GM19328 (cell line): ENCODE measurements at regions not wholly inside any gene's neighbourhood (a gene's known extent, or its start where the extent isn't known, plus 50 kb on each side); places are given as distances from the start of the nearest gene placed in this dataset.

Experiments used
- ATAC-seq: cut with Tn5 transposase; IDR thresholded peaks from one replicate; pipeline ENCODE4 v1.9.1; 2021; ENCODE audit warnings: mild to moderate bottlenecking, moderate library complexity; ENCODE audit not compliant: unreplicated experiment

GRCh38 chr5:156103155-156103885, 223.6 kb upstream of the SGCD start:
- ATAC-seq = no peak

DNA sequence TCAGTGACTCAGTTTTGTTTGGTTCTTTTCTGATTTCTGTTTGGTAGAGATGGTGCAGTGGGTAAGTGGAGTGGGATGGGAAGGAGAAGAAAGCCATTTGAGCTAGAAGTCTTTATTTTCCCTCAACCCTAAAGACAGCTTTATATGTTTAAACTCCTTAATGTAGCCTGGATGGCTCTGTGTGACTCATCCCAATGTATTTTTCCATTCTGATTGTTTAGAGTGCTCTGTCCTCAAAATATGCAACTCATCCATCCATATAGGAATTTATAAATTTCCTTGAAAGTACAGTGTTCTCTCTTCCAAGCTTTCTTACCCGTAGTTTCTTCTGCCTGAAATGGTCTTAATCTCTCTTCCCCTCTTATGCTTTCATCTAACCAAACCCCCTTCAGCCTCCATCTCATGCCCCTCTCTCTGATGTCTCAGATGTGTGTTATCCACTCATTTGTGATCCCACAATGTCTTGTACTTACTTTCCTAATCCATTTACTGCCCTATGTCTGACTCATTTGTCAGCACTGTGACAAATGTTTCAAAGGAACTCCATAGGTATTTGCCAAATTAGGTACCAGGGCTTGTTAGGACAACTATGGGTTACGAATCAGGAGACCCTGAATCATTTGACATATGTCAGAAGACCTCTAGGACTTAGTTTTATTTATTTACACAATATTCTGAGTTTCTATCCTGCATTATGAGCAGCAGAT, 217.5 kb upstream of the SGCD start:
- ATAC-seq = no peak

DNA sequence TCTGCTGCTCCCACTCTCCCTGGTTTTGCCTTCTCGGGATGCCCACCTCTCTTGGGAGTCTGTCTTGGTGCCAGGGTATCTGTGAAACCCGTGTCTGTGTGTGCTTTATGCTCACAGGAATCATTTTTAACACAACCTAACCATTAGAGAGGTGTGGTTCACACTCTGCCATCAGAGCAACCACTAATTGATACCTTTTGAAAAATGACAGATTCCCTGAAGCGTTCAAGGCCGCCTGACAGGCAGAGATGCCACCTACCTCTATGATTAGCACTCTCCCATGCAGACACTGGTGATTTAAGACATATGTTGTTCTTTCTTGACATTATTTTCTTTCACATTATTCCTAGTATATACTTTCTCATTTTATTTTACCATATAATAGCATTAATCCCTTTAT, 207.3 kb upstream of the SGCD start:
- no peak for ATAC-seq

GRCh38 chr5:156120777-156121176, 206.2 kb upstream of the SGCD start:
- no peak for ATAC-seq

DNA sequence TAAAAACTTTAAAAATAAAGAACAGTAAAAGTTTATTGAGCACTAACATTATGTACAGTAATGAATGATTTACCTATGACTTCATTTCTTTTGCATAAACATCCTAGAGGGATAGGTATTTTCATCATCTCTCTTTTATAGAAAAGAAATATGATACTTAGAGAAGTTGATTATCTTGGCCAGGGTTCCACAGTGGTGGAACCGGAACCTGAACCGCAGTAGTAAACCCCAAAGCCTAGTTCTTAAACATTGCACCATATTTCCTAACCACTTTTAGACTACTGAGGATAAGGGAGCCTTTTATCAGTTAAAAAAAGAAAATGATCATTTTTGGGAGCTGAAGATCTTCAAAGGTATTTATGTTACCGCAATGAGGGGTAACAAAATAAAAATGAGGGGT, 205.7 kb upstream of the SGCD start:
- ATAC-seq = no peak

GRCh38 chr5:156121882-156122281, 205.1 kb upstream of the SGCD start:
- ATAC-seq = no peak

DNA sequence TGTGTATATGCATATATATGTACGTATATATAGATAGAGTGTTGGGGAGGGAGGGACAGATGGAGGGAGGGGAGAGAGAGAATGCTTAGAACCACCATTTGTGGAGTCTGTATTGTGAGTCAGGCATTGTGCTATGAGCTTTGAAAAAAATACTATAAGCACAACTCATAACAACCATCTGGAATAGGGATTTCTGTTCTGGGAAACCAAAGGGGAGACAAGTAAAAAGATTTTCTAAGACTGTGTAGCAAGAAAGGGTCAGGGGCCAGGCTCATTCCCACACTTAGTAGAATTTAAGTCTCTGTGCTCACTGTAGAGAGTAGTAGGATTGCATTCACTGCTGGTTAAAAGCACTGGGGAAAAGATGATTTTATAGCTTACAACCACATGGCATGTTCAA, 202.3 kb upstream of the SGCD start:
- ATAC-seq = no peak

GRCh38 chr5:156125118-156125517, 201.8 kb upstream of the SGCD start:
- no peak for ATAC-seq

DNA sequence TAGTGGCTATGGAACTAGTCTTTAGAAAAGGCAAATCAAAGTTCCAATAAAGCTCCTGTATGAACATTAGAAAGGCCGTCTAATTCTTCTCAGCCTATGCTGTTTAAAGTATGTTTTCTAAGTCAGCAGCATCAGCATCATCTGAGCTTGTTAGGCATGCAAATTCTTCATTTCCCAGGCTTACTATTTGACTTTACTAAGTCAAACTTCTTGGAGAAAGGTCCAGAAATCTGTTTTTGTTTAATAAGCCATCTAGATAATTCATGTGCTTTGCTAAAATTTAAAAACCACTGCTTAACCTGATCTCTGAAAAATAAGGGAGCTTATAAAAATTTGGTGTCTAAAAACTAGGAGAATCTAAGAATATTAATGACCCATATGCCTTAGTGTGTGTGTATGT, 200.2 kb upstream of the SGCD start:
- no peak for ATAC-seq

GRCh38 chr5:156128026-156128425, 198.9 kb upstream of the SGCD start:
- ATAC-seq = peak; percentile 87

DNA sequence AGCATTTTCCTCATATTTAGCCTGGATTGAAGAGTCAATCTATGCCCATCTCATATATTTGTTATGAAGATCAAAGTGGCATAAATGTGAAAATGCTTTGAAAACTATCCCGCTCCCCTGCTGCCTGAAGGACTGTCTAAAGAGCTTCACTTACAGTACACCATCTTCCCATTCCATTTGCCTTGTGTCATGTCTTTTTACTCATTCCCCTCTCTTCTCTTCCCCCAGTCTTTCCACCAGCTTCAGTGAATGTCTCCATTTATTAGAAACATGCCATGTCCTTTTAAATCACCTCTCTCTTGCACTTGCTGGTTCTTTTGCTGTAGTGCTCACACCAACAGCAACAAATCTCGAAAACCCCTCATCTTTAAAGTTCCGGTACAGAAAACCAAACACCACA, 192.7 kb upstream of the SGCD start:
- no peak for ATAC-seq

DNA sequence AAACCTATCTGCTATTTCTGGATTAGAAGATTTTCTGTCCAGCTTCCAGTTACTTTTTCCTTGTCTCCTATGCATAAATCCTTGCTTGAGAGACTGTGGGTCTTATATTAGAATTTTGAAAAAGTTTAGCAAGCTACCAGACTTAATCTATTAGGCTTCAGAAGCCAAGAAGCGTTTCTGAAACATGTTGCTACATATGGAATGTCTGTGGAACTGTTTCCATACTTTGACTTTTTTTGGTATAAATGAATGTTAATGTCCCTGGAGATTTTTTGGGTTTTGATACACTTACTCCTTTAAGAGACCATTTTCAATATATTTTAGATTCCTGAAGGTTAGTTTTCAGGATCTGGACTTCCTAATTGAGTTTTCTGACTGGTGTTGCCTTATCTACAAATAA, 191.4 kb upstream of the SGCD start:
- no peak for ATAC-seq

GRCh38 chr5:156137071-156137869, 189.7 kb upstream of the SGCD start:
- no peak for ATAC-seq

- no peak for ATAC-seq
These were observed 184.1 kb upstream of the SGCD start for GRCh38 chr5:156142867-156143266.

- no peak for ATAC-seq
These were observed 179.6 kb upstream of the SGCD start for GRCh38 chr5:156147261-156147943.

DNA sequence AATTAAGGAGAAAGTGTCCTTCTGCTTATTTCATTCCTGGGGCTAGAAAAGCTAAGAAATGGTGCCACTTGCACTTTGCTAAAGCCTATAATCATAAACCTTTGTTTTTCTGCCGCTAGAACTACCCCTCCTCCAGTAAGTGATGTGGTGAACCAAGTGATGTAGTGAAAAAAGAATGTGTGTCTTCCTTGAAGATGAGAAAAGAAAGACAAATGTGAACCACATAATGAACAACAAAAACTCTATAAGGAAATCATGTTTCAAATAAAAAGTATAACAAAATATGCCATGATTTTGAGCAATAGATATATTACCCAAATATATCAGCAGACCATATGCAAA, 179.0 kb upstream of the SGCD start:
- no peak for ATAC-seq

GRCh38 chr5:156148301-156148700, 178.7 kb upstream of the SGCD start:
- ATAC-seq = no peak

DNA sequence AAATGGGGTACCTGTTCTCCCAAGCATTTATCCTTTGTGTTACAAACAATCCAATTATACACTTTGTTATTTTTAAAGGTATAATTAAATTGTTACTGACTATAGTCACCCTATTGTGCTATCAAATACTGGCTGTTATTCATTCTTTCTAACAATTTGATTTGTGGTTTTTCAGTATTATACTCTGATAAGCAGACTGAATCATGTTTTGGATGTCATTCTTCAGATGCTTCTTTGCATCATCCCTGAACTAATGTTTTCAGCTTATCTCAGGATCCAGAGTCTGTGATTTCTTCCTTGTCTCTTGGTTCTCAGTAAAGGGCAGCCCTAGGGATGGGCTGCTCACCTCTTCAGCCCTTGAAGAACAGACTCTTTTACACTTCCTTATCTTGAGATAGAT, 177.8 kb upstream of the SGCD start:
- no peak for ATAC-seq

DNA sequence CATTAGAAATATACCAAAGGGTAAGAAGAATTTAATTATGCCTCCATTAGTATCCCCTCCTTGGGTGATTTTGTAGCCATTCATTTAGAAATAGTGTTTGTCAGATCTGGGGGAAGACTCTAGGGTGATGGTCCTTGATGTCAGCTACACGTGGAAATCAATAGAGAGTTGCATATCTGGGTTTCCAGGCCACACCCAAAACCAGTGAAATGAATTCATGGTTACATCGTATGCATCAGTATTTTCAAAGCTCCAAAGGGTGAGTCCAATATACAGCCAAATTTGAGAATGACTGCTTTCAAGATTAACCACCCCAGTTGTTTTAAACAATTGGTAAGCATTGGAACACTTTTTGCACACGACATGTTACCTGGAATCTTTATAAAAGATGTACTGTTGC, 173.4 kb upstream of the SGCD start:
- no peak for ATAC-seq

- no peak for ATAC-seq
These were observed 172.2 kb upstream of the SGCD start for GRCh38 chr5:156154757-156155156.

DNA sequence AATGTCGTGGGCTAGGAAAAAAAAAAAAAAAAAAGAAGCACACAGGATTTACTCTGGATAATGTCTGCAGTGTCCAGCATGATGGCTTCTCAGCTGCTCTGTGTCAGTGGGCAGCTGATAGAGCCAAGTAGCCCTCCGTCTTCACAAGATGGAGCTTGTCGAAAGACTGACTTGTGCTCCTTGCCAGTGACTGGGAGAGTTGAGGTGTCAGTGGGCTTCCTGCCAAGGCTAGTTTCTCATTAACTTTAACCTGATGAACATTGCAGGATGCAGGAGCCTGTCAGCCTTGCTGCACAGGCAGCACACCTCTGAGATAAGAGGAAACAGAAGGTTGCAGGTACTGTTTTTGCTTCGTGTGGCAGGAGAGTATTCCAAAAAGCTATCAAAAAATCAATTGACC, 171.4 kb upstream of the SGCD start:
- ATAC-seq = no peak
